SJSA1 (cell line): ENCODE measurements at regions not wholly inside any gene's neighbourhood (a gene's known extent, or its start where the extent isn't known, plus 50 kb on each side); places are given as distances from the start of the nearest gene placed in this dataset.

Experiments used
- DNase-seq, 2 experiments: peaks; one replicate each; pipeline ENCODE4 v3.0.0-alpha.2; 2015 to 2020; ENCODE audit warnings: low spot score in 2 of 2, low read depth in 1 of 2
- H3K27ac ChIP-seq: fragments of 250-450 bp; sonication (Bioruptor Pico); 2 replicates; pipeline ENCODE4 v1.5.1; 2020; ENCODE audit warnings: mild to moderate bottlenecking, moderate library complexity
- H3K27me3 ChIP-seq: fragments of 250-450 bp; sonication (Bioruptor Pico); replicated peaks from 2 replicates; pipeline ENCODE4 v1.5.1; 2020; ENCODE audit warnings: mild to moderate bottlenecking, moderate library complexity
- H3K36me3 ChIP-seq: fragments of 250-450 bp; sonication (Bioruptor Pico); 2 replicates; pipeline ENCODE4 v1.5.1; 2020; ENCODE audit warnings: mild to moderate bottlenecking
- H3K4me1 ChIP-seq: fragments of 250-450 bp; sonication (Bioruptor Pico); replicated peaks from 2 replicates; pipeline ENCODE4 v1.6.1; 2021; ENCODE audit warnings: mild to moderate bottlenecking
- H3K4me3 ChIP-seq: fragments of 250-450 bp; sonication (Bioruptor Pico); 2 replicates; pipeline ENCODE4 v1.5.1; 2020; ENCODE audit warnings: mild to moderate bottlenecking
- H3K9me3 ChIP-seq: fragments of 250-450 bp; sonication (Bioruptor Pico); replicated peaks from 2 replicates; pipeline ENCODE4 v1.5.1; 2020; ENCODE audit warnings: mild to moderate bottlenecking

DNA sequence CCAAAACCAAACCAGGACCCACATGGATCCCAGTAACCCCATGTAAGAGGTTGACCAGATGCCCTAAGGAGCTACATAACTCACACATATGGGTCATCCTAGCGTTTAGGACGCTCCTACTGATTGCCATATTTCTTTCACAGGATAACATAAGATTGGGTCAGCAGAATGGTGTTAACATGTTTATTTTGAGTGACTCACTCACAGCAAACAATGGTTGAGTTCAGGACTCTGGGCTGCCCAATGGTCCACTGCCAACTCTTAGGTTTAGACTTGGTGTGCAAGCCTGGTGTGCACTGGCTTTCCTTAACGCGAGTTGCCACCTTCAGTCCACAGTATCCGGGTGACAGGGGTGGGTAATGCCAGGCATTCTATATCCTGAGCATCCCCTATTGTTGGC lies 211.5 kb downstream of the GPAM start:
- DNase-seq = no peak
- Histone ChIP-seq H3K27ac (no peak overlapping the region), H3K4me3 (no peak overlapping the region), H3K4me1 (no peaks in the 10 kb centered on the region), H3K27me3 (no peaks in the 10 kb centered on the region), H3K36me3 (no peaks in the 10 kb centered on the region), H3K9me3 (no peaks in the 10 kb centered on the region)

DNA sequence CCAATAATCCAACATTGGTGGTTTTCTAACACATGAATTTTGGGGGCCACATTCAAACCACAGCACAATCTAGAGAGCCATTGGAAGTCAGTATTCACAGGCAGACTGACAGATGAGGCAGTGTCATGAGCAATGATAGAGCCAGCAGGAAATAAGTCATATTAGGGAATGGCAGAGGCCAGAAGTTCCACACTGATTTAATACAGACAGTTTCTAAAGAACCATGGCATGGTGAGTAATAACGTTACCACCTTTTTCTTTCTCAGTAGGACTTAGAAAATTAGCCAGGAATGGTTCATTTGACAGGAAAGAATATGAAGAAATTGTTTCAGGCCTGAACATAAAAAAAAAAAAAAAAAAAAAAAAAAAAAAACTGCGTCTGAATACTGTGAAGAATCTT lies 210.3 kb downstream of the GPAM start:
- no peak for DNase-seq
- no peaks in the 10 kb centered on the region for H3K4me1 ChIP-seq
- no peak overlapping the region for H3K4me3 ChIP-seq
- H3K36me3 ChIP-seq = no peaks in the 10 kb centered on the region
- H3K27me3 ChIP-seq = no peaks in the 10 kb centered on the region; the same call in 1 of the 2 replicates
- H3K27ac ChIP-seq = no peak overlapping the region
- H3K9me3 ChIP-seq = no peaks in the 10 kb centered on the region

DNA sequence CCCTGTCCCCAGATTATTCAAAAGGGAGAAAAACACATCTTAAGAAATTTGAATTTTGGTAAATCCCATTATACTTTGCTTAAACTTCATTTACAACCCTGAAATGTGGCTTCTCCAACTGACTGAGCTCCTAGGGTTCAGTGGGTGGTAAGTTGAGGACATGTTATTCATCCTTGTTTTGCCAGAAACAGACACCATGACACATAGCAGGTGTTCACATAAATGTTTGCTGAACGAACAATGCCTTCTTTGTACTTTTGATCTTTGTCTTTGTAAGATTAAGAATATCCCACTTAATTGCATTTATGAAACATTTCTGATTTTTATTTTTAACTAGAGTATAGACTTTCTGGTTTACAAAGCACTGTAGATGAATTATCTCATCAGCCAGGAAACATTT lies 209.7 kb downstream of the GPAM start:
- no peaks in the 10 kb centered on the region for H3K4me1 ChIP-seq
- H3K4me3 ChIP-seq = no peak overlapping the region
- DNase-seq = no peak
- no peak overlapping the region for H3K27ac ChIP-seq
- H3K27me3 ChIP-seq = no peaks in the 10 kb centered on the region; the same call in 1 of the 2 replicates
- no peaks in the 10 kb centered on the region for H3K36me3 ChIP-seq
- H3K9me3 ChIP-seq = no peaks in the 10 kb centered on the region

DNA sequence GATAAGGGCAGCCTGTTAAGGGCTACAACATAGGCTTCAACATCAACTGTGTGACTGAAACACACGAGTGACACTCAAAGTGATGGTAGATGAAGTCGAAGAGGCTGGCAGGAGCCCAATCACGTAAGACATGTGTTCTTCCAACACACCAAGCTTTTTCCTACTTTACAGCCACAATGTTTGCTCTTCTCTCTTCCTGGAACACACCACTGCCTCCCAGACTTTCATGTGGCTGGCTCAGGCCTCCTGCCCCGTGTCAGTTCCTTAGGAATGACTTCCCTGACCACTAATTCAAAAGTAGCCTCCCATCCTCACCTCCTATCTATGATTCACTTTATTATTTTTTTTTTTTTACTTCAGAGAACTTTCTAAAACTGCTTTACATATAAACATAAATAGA lies 209.2 kb downstream of the GPAM start:
- Histone ChIP-seq H3K27me3 (no peaks in the 10 kb centered on the region; the same call in 1 of the 2 replicates), H3K4me3 (no peak overlapping the region), H3K27ac (no peak overlapping the region), H3K36me3 (no peaks in the 10 kb centered on the region), H3K4me1 (no peaks in the 10 kb centered on the region), H3K9me3 (no peaks in the 10 kb centered on the region)
- DNase-seq = no peak

DNA sequence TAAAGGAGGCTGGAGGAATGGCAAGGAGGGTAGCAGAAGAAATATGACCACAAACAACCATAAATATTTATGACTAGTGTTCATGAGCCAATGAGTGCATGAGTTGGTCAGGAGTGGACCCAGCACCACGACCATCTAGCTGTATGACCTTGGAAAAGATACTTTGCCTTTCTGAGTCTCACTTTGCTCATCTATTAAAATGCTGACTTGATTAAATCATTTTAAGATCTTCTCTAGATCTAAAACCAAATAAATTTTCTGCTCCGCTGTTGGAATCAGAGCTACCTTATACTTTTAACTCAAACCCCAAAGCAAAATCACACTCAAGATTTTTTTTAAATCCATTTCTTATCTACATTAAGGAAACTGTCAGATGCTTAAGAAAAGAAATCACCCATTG lies 207.0 kb downstream of the GPAM start:
- Histone ChIP-seq H3K4me3 (no peak overlapping the region), H3K27me3 (no peaks in the 10 kb centered on the region; the same call in 1 of the 2 replicates), H3K4me1 (no peaks in the 10 kb centered on the region), H3K36me3 (no peaks in the 10 kb centered on the region), H3K9me3 (no peaks in the 10 kb centered on the region), H3K27ac (no peak overlapping the region)
- no peak for DNase-seq

DNA sequence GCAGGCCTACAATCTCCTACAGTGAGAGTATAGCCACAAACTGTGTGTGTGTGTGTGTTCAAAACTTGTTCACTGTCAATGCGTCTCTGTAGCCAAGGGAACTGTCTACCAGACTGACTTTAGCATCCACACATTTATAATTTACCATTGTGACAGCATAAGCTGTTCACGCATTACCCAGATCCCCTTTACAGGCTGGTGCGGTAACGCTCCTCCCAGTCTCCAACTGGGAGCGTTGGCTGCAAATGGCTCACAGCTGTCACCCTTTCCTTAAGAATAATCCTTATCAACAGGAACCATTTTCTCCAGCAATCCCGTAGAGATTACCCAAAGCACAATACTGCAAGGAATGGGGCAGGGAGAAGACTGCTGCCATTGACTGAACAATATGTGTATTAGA lies 199.5 kb downstream of the GPAM start:
- no peak for DNase-seq
- Histone ChIP-seq H3K4me1 (no peaks in the 10 kb centered on the region), H3K36me3 (no peaks in the 10 kb centered on the region)

DNA sequence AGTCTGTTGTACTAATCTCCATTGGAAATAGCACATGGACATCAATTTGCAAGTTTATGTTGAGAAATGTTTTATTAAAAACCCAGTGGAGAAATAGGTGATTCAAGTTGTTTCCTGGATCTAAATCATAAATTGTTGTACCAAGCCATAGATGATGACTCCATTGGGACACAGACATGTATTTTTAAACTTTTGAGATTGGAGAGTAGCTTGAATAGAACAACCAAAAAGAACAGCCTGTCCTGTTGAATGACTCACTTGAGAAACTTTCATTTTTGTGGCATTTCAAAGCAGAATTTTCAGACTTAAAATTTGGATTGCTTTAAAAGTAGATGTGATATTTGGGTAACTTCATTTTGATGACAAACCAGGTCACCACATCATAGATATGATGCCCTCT lies 197.5 kb downstream of the GPAM start:
- no peak overlapping the region for H3K27ac ChIP-seq
- H3K36me3 ChIP-seq = no peaks in the 10 kb centered on the region
- H3K9me3 ChIP-seq = no peaks in the 10 kb centered on the region
- no peak for DNase-seq
- no peaks in the 10 kb centered on the region for H3K27me3 ChIP-seq
- no peak overlapping the region for H3K4me3 ChIP-seq
- no peaks in the 10 kb centered on the region for H3K4me1 ChIP-seq

More for the DNA sequence above, 199.5 kb downstream of the GPAM start:
- H3K4me3 ChIP-seq = no peak overlapping the region
- H3K27me3 ChIP-seq = no peaks in the 10 kb centered on the region
- no peaks in the 10 kb centered on the region for H3K9me3 ChIP-seq
- H3K27ac ChIP-seq = no peak overlapping the region

DNA sequence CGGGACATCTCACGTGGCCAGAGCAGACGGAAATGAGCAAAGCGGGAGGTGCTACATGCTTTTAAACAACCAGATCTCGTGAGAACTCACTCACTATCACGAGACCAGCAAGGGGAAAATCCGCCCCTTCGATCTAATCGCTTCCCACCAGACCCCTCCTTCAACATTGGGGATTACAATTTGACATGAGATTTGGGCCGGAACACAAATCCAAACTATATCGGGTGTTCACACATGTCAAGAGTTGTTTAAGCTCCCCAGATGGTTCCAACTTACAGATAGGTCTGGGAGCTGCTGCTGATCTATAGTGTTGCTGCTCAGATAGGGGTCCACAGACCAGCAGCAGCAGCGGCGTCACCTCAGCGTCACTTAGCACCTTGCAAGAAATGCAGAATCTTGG lies 194.9 kb downstream of the GPAM start:
- Histone ChIP-seq H3K4me3 (no peak overlapping the region), H3K9me3 (no peaks in the 10 kb centered on the region), H3K4me1 (no peaks in the 10 kb centered on the region), H3K27me3 (no peaks in the 10 kb centered on the region), H3K27ac (no peak overlapping the region), H3K36me3 (no peaks in the 10 kb centered on the region)
- DNase-seq = no peak

DNA sequence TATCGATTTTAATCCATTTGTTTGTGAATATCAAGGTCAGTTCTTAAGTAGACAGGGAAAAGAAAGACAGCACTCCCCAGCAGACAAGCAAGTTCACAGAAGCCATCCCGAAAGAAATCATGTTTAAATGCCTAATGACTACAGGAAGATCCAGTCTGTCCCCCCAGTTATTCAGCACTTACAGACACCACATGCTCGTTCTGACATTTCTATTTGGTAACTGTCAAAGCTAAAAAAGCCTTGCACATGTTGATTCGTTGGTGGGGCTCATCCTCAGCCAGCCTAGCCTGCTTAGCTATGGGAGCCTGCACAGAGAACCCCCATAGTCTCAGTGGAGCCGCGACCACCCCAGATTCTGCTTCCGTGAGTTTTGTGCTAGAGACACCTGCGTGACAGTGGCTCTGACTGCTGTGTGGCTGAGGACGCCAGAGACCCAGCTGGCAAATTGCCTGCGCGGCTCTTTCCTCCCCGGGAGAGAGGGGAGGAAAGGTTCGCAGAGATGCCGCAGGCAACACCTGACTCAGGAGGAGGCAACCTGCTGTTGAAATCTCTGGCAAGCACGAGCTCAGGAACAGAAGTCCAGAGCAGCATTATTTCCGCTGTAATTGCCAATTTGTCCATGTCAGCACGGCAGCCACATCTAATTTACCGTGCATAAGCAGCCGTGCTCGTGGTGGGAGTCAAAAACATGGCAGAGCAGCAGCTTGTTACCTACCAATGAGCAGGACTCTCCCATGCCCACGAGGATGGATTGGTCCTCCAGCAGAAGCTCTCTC lies 194.2 kb downstream of the GPAM start:
- H3K36me3 ChIP-seq = no peaks in the 10 kb centered on the region
- no peaks in the 10 kb centered on the region for H3K4me1 ChIP-seq
- no peak overlapping the region for H3K4me3 ChIP-seq
- H3K27ac ChIP-seq = no peak overlapping the region
- no peak for DNase-seq
- no peaks in the 10 kb centered on the region for H3K9me3 ChIP-seq
- H3K27me3 ChIP-seq = no peaks in the 10 kb centered on the region

DNA sequence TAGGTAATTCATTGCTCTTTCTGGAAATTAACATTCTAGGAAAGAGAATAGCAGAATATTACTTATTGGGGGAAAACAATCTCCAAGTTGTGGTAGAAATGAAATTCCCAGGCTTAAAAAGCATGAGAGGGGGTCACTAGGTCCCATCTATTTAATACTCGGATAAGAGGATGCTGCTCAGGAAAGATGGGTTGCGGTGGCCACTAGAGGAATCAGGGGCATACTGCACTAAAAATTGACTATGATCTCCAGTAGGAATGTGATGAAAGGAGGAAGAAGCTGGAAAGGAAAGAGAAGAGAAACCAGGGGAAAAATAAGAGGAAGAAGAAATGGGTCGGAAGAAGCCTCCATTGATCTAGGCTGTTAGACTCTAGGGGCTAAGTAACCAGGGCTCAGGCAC lies 192.8 kb downstream of the GPAM start:
- DNase-seq = no peak
- no peak overlapping the region for H3K27ac ChIP-seq

DNA sequence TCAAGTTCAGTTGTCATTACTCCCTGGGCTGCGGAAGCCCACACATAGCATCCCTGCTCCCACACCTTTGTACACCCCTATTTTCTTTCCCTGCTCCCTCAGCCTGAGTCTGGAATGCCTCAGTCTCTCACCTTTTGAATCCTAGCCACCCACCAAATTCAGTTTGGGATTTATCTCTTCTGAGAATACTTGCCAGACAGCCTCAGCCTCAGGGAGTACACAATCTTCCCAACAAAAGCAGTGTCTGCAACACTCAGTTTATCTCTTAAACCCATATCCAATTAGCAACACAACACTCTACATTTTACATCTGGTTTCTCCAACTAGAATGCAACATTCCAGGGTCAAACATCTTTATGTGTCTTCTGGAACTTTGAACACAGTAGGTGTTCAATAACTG lies 190.2 kb downstream of the GPAM start:
- Histone ChIP-seq H3K27me3 (0 out of 2 replicates have a peak, but pooled peaks cover 4% of the 10 kb centered on the region), H3K36me3 (no peaks in the 10 kb centered on the region), H3K4me1 (no peaks in the 10 kb centered on the region), H3K27ac (no peak overlapping the region), H3K4me3 (no peak overlapping the region), H3K9me3 (no peaks in the 10 kb centered on the region)
- DNase-seq = no peak

More for the DNA sequence above, 192.8 kb downstream of the GPAM start:
- Histone ChIP-seq H3K4me3 (no peak overlapping the region), H3K36me3 (no peaks in the 10 kb centered on the region), H3K27me3 (0 out of 2 replicates have a peak, but pooled peaks cover 4% of the 10 kb centered on the region), H3K4me1 (no peaks in the 10 kb centered on the region), H3K9me3 (no peaks in the 10 kb centered on the region)

DNA sequence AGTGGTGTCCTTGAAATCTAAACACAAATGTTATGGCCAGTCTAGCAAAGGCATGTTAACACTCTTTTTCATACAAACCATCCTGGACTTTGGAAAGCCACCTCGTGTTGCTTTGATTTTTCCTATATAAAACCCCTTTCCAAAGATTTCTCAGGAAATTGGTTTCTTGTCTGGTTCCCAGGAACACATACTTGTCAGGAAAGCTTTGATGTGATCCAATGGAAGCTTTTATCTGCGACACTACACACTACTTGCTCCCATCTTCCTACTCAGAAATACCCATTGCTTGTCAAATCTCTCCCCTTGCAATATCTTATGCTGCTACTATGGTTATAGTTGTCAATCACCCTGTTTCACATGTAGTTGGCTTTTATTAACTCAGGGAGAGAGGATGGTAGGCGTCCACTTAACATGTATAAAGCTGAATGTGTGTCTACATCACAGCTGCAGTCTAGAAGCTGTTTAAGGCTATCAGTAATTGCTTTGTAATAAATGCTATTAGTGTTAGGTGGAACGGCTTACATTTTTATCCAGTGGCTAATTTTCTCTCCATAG lies 189.6 kb downstream of the GPAM start:
- Histone ChIP-seq H3K27me3 (0 out of 2 replicates have a peak, but pooled peaks cover 4% of the 10 kb centered on the region), H3K4me1 (no peaks in the 10 kb centered on the region), H3K9me3 (no peaks in the 10 kb centered on the region), H3K27ac (no peak overlapping the region), H3K4me3 (no peak overlapping the region), H3K36me3 (no peaks in the 10 kb centered on the region)
- DNase-seq = no peak

DNA sequence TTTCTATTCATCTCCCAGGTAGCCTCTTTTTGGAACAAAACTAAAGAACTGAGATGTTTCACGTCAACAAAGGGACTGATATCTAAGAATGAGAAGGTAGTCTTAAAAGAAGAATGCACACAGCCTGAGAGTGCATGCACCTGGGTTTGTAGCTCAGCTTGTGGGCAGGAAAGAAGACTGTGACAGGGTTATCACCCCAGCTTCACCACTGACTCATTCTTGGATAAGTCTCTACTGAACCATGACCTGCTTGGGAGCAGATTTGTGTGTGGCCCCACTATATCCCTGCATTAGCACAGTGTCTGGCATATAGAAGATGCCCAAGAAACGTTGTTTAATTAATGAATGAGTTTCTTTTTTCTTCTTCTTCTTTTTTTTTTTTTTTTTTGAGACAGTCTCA lies 187.5 kb downstream of the GPAM start:
- DNase-seq = no peak
- H3K4me1 ChIP-seq = no peaks in the 10 kb centered on the region
- H3K4me3 ChIP-seq = no peak overlapping the region
- H3K27ac ChIP-seq = no peak overlapping the region
- 0 out of 2 replicates have a peak, but pooled peaks cover 4% of the 10 kb centered on the region for H3K27me3 ChIP-seq
- H3K9me3 ChIP-seq = no peaks in the 10 kb centered on the region
- no peaks in the 10 kb centered on the region for H3K36me3 ChIP-seq

DNA sequence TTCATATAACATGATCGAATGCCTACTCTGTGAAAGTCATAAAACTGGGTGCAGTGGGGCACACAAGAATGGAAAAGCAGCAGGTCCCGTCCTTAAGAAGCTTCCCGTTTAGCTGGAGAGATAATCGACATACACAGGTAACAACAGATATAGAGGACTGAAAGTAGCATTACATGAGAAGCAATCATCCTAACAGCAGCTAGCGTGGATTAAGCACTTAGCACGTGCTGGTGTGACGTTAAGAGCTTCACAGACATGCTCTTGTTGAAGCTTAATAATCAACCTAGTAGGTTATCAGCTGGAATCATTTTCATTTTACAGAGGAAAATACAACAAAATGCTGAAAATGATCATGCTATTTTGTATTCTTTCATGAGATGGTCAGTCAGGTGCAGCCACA lies 184.8 kb downstream of the GPAM start:
- Histone ChIP-seq H3K36me3 (no peaks in the 10 kb centered on the region), H3K27ac (no peak overlapping the region), H3K4me3 (no peak overlapping the region), H3K27me3 (0 out of 2 replicates have a peak, but pooled peaks cover 4% of the 10 kb centered on the region), H3K4me1 (no peaks in the 10 kb centered on the region), H3K9me3 (no peaks in the 10 kb centered on the region)
- DNase-seq = no peak
